Endothelial cell of umbilical vein (primary cell): ENCODE measurements at regions not wholly inside any gene's neighbourhood (a gene's known extent, or its start where the extent isn't known, plus 50 kb on each side); places are given as distances from the start of the nearest gene placed in this dataset.
A peak's percentile ranks its signal among the peaks of the same experiment; 100 is the strongest.

Source experiments
- BruUV-seq: library from RNA; stranded (reverse); fragments of 400-500 nt; replicated peaks from 2 replicates; lab custom pipeline; 2021; lab: Mats Ljungman, UMichigan
- CTCF ChIA-PET: fragments of 300-600, 350-600 bp; sonication (Branson Sonifier 250); formaldehyde crosslinking; loops from one replicate; lab custom pipeline; 2021; ENCODE audit warnings: antibody characterized with exemption, inconsistent platforms; lab: Charles Lee
- POLR2A ChIA-PET: fragments of 300-600, 350-600 bp; sonication (Branson Sonifier 250); formaldehyde crosslinking; loops from one replicate; lab custom pipeline; 2021; ENCODE audit warnings: antibody characterized with exemption, inconsistent platforms; lab: Charles Lee
- DNase-seq: peaks from one replicate; pipeline ENCODE4 v3.0.0-alpha.2; 2011; ENCODE audit warnings: low read depth, low spot score
- FAIRE-seq: peaks from 2 replicates; lab custom pipeline; 2011; peaks lifted over from hg19 to GRCh38; lab: Jason Lieb, UNC
- H2AFZ ChIP-seq: 2 replicates; pipeline ENCODE4 v1.6.0; 2012; ENCODE audit warnings: low read depth, low read length, control low read depth, inconsistent platforms
- H3K27ac ChIP-seq: 2 replicates; pipeline ENCODE4 v1.5.1; 2011; ENCODE audit warnings: low read depth, mild to moderate bottlenecking, control low read depth, low read length, moderate library complexity; ENCODE audit not compliant: insufficient read depth
- H3K27me3 ChIP-seq, 2 experiments: 2 replicates each; pipeline versions ENCODE4 v1.6.0 to v1.6.1; 2011; ENCODE audit warnings: low read length in 2 of 2, mixed read lengths in 1 of 2; ENCODE audit not compliant: control insufficient read depth in 2 of 2, insufficient read depth in 2 of 2
- H3K36me3 ChIP-seq, 2 experiments: 2 replicates in 1 of 2; 3 replicates in 1 of 2; pipeline ENCODE4 v1.5.1; 2011; ENCODE audit warnings: low read length in 2 of 2, mild to moderate bottlenecking in 1 of 2, moderate library complexity in 1 of 2; ENCODE audit not compliant: control insufficient read depth in 2 of 2, insufficient read depth in 2 of 2; ENCODE audit errors: extremely low read depth in 1 of 2
- H3K4me1 ChIP-seq: 3 replicates; pipeline ENCODE4 v1.5.1; 2011; ENCODE audit warnings: mild to moderate bottlenecking, low read length; ENCODE audit not compliant: control insufficient read depth, insufficient read depth; ENCODE audit errors: extremely low read depth
- H3K4me2 ChIP-seq: 2 replicates; pipeline ENCODE4 v1.6.1; 2011; ENCODE audit warnings: low read length, control low read depth, mixed read lengths; ENCODE audit not compliant: insufficient read depth
- H3K4me3 ChIP-seq, 3 experiments: fragments of 200-600 bp in 1 of 3; sonication (generic), shearing (Covaris generic) in 1 of 3; replicated peaks in 1 of 3; 2 replicates each; pipeline ENCODE4 v1.5.1; 2011 to 2016; ENCODE audit warnings: control low read depth in 3 of 3, low read length in 3 of 3, mild to moderate bottlenecking in 2 of 3, inconsistent platforms in 1 of 3, low read depth in 1 of 3, moderate library complexity in 1 of 3; ENCODE audit not compliant: insufficient read depth in 1 of 3
- H3K79me2 ChIP-seq: 2 replicates; pipeline ENCODE4 v1.6.0; 2012; ENCODE audit warnings: low read length, inconsistent platforms; ENCODE audit not compliant: control insufficient read depth, insufficient read depth
- H3K9ac ChIP-seq: replicated peaks from 2 replicates; pipeline ENCODE3; 2011; ENCODE audit warnings: low read length, control low read depth; ENCODE audit not compliant: insufficient read depth; ENCODE audit errors: extremely low read depth
- H3K9me1 ChIP-seq: replicated peaks from 3 replicates; pipeline ENCODE4 v1.6.0; 2011; ENCODE audit warnings: mild to moderate bottlenecking, low read length; ENCODE audit not compliant: control insufficient read depth, insufficient read depth; ENCODE audit errors: extremely low read depth
- H3K9me3 ChIP-seq: replicated peaks from 2 replicates; pipeline ENCODE4 v1.5.1; 2012; ENCODE audit warnings: low read length, inconsistent platforms; ENCODE audit not compliant: control insufficient read depth, insufficient read depth
- H4K20me1 ChIP-seq: replicated peaks from 2 replicates; pipeline ENCODE3; 2011; ENCODE audit warnings: mild to moderate bottlenecking, low read length; ENCODE audit not compliant: control insufficient read depth, insufficient read depth; ENCODE audit errors: extremely low read depth
- CTCF ChIP-seq, 2 donors: IDR thresholded peaks; 1 replicate in 1 of 2; 2 replicates in 1 of 2; pipeline ENCODE4 v1.5.1; 2011; ENCODE audit warnings: low read length in 2 of 2, mild to moderate bottlenecking in 2 of 2, moderate library complexity in 2 of 2, control low read depth in 1 of 2, inconsistent platforms in 1 of 2, low read depth in 1 of 2; ENCODE audit not compliant: insufficient read depth in 1 of 2; ENCODE audit errors: extremely low read depth in 1 of 2
- EZH2 ChIP-seq: IDR thresholded peaks from 2 replicates; pipeline ENCODE4 v1.6.1; 2012; ENCODE audit warnings: borderline replicate concordance, low read depth, mild to moderate bottlenecking, moderate library complexity, low read length, inconsistent platforms; ENCODE audit not compliant: severe bottlenecking
- FOS ChIP-seq: IDR thresholded peaks from 2 replicates; pipeline ENCODE4 v1.6.1; 2011; ENCODE audit warnings: mild to moderate bottlenecking, low read length, moderate library complexity, borderline replicate concordance; ENCODE audit not compliant: insufficient read depth
- GATA2 ChIP-seq: IDR thresholded peaks from 2 replicates; pipeline ENCODE4 v1.7.0; 2011; ENCODE audit warnings: low read depth, mild to moderate bottlenecking, moderate library complexity, mixed read lengths, low read length; ENCODE audit not compliant: insufficient read length, insufficient read depth
- JUN ChIP-seq: IDR thresholded peaks from 2 replicates; pipeline ENCODE4 v1.6.1; 2011; ENCODE audit warnings: borderline replicate concordance, low read depth; ENCODE audit not compliant: insufficient read length, insufficient read depth
- MYC ChIP-seq: IDR thresholded peaks from one replicate; pipeline ENCODE4 v1.6.1; 2011; ENCODE audit warnings: mild to moderate bottlenecking, low read depth, low read length
- POLR2A ChIP-seq: IDR thresholded peaks from 2 replicates; pipeline ENCODE4 v1.6.1; 2012; ENCODE audit warnings: low read depth, mild to moderate bottlenecking, control low read depth, low read length
- POLR2AphosphoS5 ChIP-seq: IDR thresholded peaks from 2 replicates; pipeline ENCODE4 v1.6.1; 2012; ENCODE audit warnings: low read depth, mild to moderate bottlenecking, control low read depth, low read length, moderate library complexity; ENCODE audit not compliant: insufficient read depth
- dilution Hi-C: fragments of 300-500 bp; cut with MboI; formaldehyde crosslinking; loops from one replicate; pipeline ENCODE4 v1.15.0; 2019; ENCODE audit warnings: low sequenced_read_pairs; ENCODE audit not compliant: extremely low pct_ligation_motif_present
- intact Hi-C: fragments of 100-400 bp; cut with micrococcal nuclease; formaldehyde crosslinking; loops from one replicate; pipeline ENCODE4 v1.10.0; 2022
- TF ChIP-seq, protein P1 (sequence below): IDR thresholded peaks from 2 replicates; pipeline ENCODE4 v1.6.1; 2011; ENCODE audit not compliant: insufficient read depth, insufficient read length

DNA sequence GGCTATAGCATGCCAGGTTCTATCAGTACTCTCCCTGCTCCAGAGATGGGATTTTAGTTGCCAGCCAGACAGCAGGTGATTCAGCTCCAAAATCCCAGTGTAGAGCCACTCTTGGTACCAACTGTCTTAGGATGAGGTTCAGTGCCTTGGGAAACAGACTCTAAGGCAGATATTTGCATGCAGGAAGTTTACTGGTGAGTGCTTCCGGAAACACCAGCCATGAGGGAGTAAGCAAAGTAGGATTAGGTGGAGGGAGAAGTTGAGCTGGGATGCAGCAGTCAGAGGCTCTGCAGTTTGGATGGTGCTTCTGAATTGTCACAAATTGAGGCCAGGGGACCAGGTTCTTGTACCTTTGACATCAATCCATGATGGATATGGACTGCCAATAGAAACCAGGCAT is 207.5 kb upstream of the JUN start:
- POLR2A ChIA-PET = no interaction called here
- Histone ChIP-seq H3K4me2 (no peak overlapping the region), H3K4me3 (no peak overlapping the region), H3K9ac (no peak overlapping the region), H3K27me3 (no peaks in the 10 kb centered on the region), H3K27ac (no peak overlapping the region), H3K4me1 (no peaks in the 10 kb centered on the region), H4K20me1 (no peaks in the 10 kb centered on the region), H3K9me1 (no peaks in the 10 kb centered on the region), H2AFZ (peak overlapping the region; percentile 6), H3K36me3 (no peaks in the 10 kb centered on the region), H3K9me3 (no peaks in the 10 kb centered on the region), H3K79me2 (no peaks in the 10 kb centered on the region)
- DNase-seq (no peak), FAIRE-seq (no peak)
- dilution Hi-C loops (no loop called here), intact Hi-C loops (no loop called here)
- CTCF ChIA-PET = interaction anchor here (1.2 kb wide), 1 partner anchor 9 kb away, joined by 4 read pairs; no protein-coding TSS in a partner anchor
- no TSS peak for BruUV-seq
- no peak for TF ChIP-seq GATA2
- TF ChIP-seq FOS = no peak
- TF ChIP-seq MYC = no peak
- no peak for TF ChIP-seq POLR2A
- no peak for TF ChIP-seq EZH2
- TF ChIP-seq, protein P1, sequence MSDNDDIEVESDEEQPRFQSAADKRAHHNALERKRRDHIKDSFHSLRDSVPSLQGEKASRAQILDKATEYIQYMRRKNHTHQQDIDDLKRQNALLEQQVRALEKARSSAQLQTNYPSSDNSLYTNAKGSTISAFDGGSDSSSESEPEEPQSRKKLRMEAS = no peak
- no peak for TF ChIP-seq JUN
- no peak for TF ChIP-seq CTCF (IDR thresholded peaks at IDR 0.05; ENCODE audit: extremely low read depth in 1 of 2, insufficient read depth in 1 of 2, low read depth in 1 of 2, low read length in 2 of 2)
- TF ChIP-seq POLR2AphosphoS5 = no peak
